H1 (cell line): ENCODE measurements at regions not wholly inside any gene's neighbourhood (a gene's known extent, or its start where the extent isn't known, plus 50 kb on each side); places are given as distances from the start of the nearest gene placed in this dataset.

ENCODE experiments used
- CTCF ChIA-PET: fragments of 300-600 bp; sonication (Branson Sonifier 250); formaldehyde crosslinking; loops from one replicate; lab custom pipeline; 2021; ENCODE audit not compliant: partially characterized antibody; lab: Charles Lee
- POLR2A ChIA-PET: fragments of 300-600 bp; sonication (Branson Sonifier 250); formaldehyde crosslinking; loops from one replicate; lab custom pipeline; 2021; ENCODE audit warnings: inconsistent platforms; ENCODE audit not compliant: partially characterized antibody; lab: Charles Lee
- DNase-seq, 2 experiments: peaks; one replicate each; pipeline versions ENCODE4 v3.0.0 to v3.0.0-alpha.2; 2010 to 2022; ENCODE audit warnings: low spot score in 2 of 2, low read depth in 1 of 2, mixed read lengths in 1 of 2
- FAIRE-seq: peaks from 2 replicates; lab custom pipeline; 2011; peaks lifted over from hg19 to GRCh38; lab: Jason Lieb, UNC
- H2AFZ ChIP-seq: 2 replicates; pipeline ENCODE4 v1.8.1; 2012; ENCODE audit warnings: low read length, inconsistent platforms
- H2AK5ac ChIP-seq: 2 replicates; pipeline ENCODE4 v1.6.1; 2013; ENCODE audit warnings: low read depth, low read length
- H2BK120ac ChIP-seq: replicated peaks from 2 replicates; pipeline ENCODE3; 2013; ENCODE audit warnings: low read depth, low read length, inconsistent platforms
- H2BK12ac ChIP-seq: 2 replicates; pipeline ENCODE4 v1.6.1; 2013; ENCODE audit warnings: low read depth, low read length
- H2BK15ac ChIP-seq: 2 replicates; pipeline ENCODE4 v1.6.1; 2013; ENCODE audit warnings: low read length
- H2BK20ac ChIP-seq: 2 replicates; pipeline ENCODE4 v1.6.1; 2013; ENCODE audit warnings: low read length
- H2BK5ac ChIP-seq: 2 replicates; pipeline ENCODE4 v1.6.1; 2013; ENCODE audit warnings: low read depth, low read length
- H3K14ac ChIP-seq: 2 replicates; pipeline ENCODE4 v1.6.1; 2013; ENCODE audit warnings: inconsistent platforms; ENCODE audit not compliant: insufficient read length
- H3K18ac ChIP-seq: 2 replicates; pipeline ENCODE4 v1.6.1; 2013; ENCODE audit warnings: low read length; ENCODE audit errors: extremely low read depth
- H3K23ac ChIP-seq: 2 replicates; pipeline ENCODE4 v1.6.1; 2013; ENCODE audit warnings: inconsistent platforms; ENCODE audit not compliant: insufficient read length
- H3K23me2 ChIP-seq: 2 replicates; pipeline ENCODE4 v1.6.1; 2013; ENCODE audit warnings: low read depth, low read length
- H3K27ac ChIP-seq: 2 replicates; pipeline ENCODE4 v1.6.1; 2011; ENCODE audit warnings: low read depth, low read length, inconsistent platforms
- H3K27me3 ChIP-seq, 4 experiments: replicated peaks in 1 of 4; 1 replicate in 1 of 4; 2 replicates in 3 of 4; pipeline versions ENCODE4 v1.6.1 to v1.8.1; 2011 to 2013; ENCODE audit warnings: low read length in 3 of 4, mild to moderate bottlenecking in 3 of 4, inconsistent platforms in 2 of 4, mixed read lengths in 2 of 4, moderate library complexity in 1 of 4; ENCODE audit not compliant: control insufficient read depth in 3 of 4, insufficient read depth in 3 of 4; ENCODE audit errors: extremely low read depth in 1 of 4
- H3K36me3 ChIP-seq, 4 experiments: 2 replicates each; pipeline versions ENCODE4 v1.6.1 to v1.8.1; 2011 to 2013; ENCODE audit warnings: mild to moderate bottlenecking in 4 of 4, low read length in 3 of 4, moderate library complexity in 2 of 4, control low read depth in 1 of 4, inconsistent platforms in 1 of 4; ENCODE audit not compliant: insufficient read depth in 4 of 4, control insufficient read depth in 2 of 4
- H3K4ac ChIP-seq: replicated peaks from 2 replicates; pipeline ENCODE3; 2013; ENCODE audit warnings: low read length, low read depth, mixed read lengths, inconsistent platforms; ENCODE audit not compliant: insufficient read length
- H3K4me1 ChIP-seq, 4 experiments: replicated peaks in 1 of 4; 1 replicate in 1 of 4; 2 replicates in 3 of 4; pipeline versions ENCODE4 v1.6.1 to v1.8.1; 2011 to 2013; ENCODE audit warnings: low read length in 3 of 4, inconsistent platforms in 2 of 4, mixed read lengths in 1 of 4; ENCODE audit not compliant: insufficient read depth in 4 of 4, control insufficient read depth in 3 of 4
- H3K4me2 ChIP-seq, 2 experiments: 2 replicates each; pipeline versions ENCODE4 v1.6.1 to v1.8.1; 2011 to 2013; ENCODE audit warnings: low read depth in 2 of 2, low read length in 2 of 2, control low read depth in 1 of 2, inconsistent platforms in 1 of 2, mild to moderate bottlenecking in 1 of 2; ENCODE audit not compliant: insufficient read depth in 1 of 2
- H3K4me3 ChIP-seq, 4 experiments: fragments of 200-600, 300-600 bp in 1 of 4; sonication (generic), shearing (Covaris generic), sonication (Bioruptor Twin) in 1 of 4; 2 replicates each; pipeline versions ENCODE4 v1.5.1 to v1.8.1; 2011 to 2016; ENCODE audit warnings: low read length in 4 of 4, low read depth in 3 of 4, control low read depth in 2 of 4, inconsistent platforms in 2 of 4, mild to moderate bottlenecking in 2 of 4, mixed read lengths in 1 of 4, moderate library complexity in 1 of 4; ENCODE audit not compliant: insufficient read depth in 2 of 4; ENCODE audit errors: extremely low read depth in 1 of 4
- H3K56ac ChIP-seq: replicated peaks from 2 replicates; pipeline ENCODE3; 2013; ENCODE audit warnings: low read depth, mild to moderate bottlenecking, mixed read lengths, low read length, inconsistent platforms; ENCODE audit not compliant: insufficient read length
- H3K79me1 ChIP-seq: 2 replicates; pipeline ENCODE4 v1.6.1; 2013; ENCODE audit warnings: low read depth, low read length, control low read depth
- H3K79me2 ChIP-seq, 2 experiments: 2 replicates each; pipeline versions ENCODE4 v1.6.1 to v1.8.1; 2012 to 2013; ENCODE audit warnings: low read length in 2 of 2, mild to moderate bottlenecking in 2 of 2, inconsistent platforms in 1 of 2; ENCODE audit not compliant: insufficient read depth in 2 of 2, control insufficient read depth in 1 of 2
- H3K9ac ChIP-seq, 4 experiments: replicated peaks in 1 of 4; 1 replicate in 1 of 4; 2 replicates in 3 of 4; pipeline versions ENCODE4 v1.6.1 to v1.8.1; 2011 to 2013; ENCODE audit warnings: low read depth in 3 of 4, low read length in 3 of 4, control low read depth in 2 of 4, mild to moderate bottlenecking in 2 of 4, moderate library complexity in 2 of 4, inconsistent platforms in 1 of 4; ENCODE audit errors: extremely low read depth in 1 of 4
- H3K9me3 ChIP-seq, 2 experiments: 2 replicates each; pipeline versions ENCODE4 v1.6.1 to v1.8.1; 2012 to 2013; ENCODE audit warnings: mild to moderate bottlenecking in 2 of 2, moderate library complexity in 2 of 2, control low read depth in 1 of 2, inconsistent platforms in 1 of 2, low read depth in 1 of 2, low read length in 1 of 2, mixed read lengths in 1 of 2; ENCODE audit not compliant: insufficient read depth in 2 of 2
- H4K20me1 ChIP-seq, 2 experiments: replicated peaks in 1 of 2; 2 replicates each; pipeline versions ENCODE3 to v1.8.1; 2011 to 2013; ENCODE audit warnings: inconsistent platforms in 2 of 2, low read length in 2 of 2, mild to moderate bottlenecking in 1 of 2; ENCODE audit not compliant: insufficient read depth in 2 of 2, control insufficient read depth in 1 of 2
- H4K5ac ChIP-seq: 2 replicates; pipeline ENCODE4 v1.6.1; 2013; ENCODE audit warnings: low read length, low read depth, mixed read lengths, inconsistent platforms; ENCODE audit not compliant: insufficient read length
- H4K8ac ChIP-seq: 2 replicates; pipeline ENCODE4 v1.8.0; 2013; ENCODE audit warnings: mild to moderate bottlenecking, moderate library complexity, low read length, inconsistent platforms; ENCODE audit not compliant: insufficient read depth; ENCODE audit errors: extremely low read depth
- H4K91ac ChIP-seq: replicated peaks from 2 replicates; pipeline ENCODE3; 2013; ENCODE audit warnings: low read length, mixed read lengths, inconsistent platforms; ENCODE audit not compliant: insufficient read length
- CEBPB ChIP-seq: IDR thresholded peaks from 2 replicates; pipeline ENCODE4 v1.6.1; 2012; ENCODE audit warnings: low read depth, low read length
- JUND ChIP-seq: IDR thresholded peaks from 2 replicates; pipeline ENCODE4 v1.6.1; 2011; ENCODE audit warnings: mild to moderate bottlenecking, improper control_type of control experiment, low read length
- POU5F1 ChIP-seq: IDR thresholded peaks from 2 replicates; pipeline ENCODE4 v1.6.1; 2011; ENCODE audit warnings: low read depth, mild to moderate bottlenecking, low read length, moderate library complexity
- SIRT6 ChIP-seq: IDR thresholded peaks from one replicate; pipeline ENCODE4 v1.7.1; 2012; ENCODE audit warnings: low read length, inconsistent platforms
- SIX5 ChIP-seq: IDR thresholded peaks from 2 replicates; pipeline ENCODE4 v1.6.1; 2011; ENCODE audit warnings: mild to moderate bottlenecking, low read depth, low read length
- SP2 ChIP-seq: IDR thresholded peaks from 2 replicates; pipeline ENCODE4 v1.6.1; 2012; ENCODE audit warnings: mild to moderate bottlenecking, low read length, inconsistent platforms
- WGBS, 2 experiments: shearing (Covaris generic) in 1 of 2; methylation state at CpG; one replicate each; pipeline versions ENCODE4 v1.1.6 to v1.1.7; 2013 to 2015; ENCODE audit warnings: low lambda C conversion rate in 2 of 2, mixed read lengths in 2 of 2, inconsistent platforms in 1 of 2, low coverage in 1 of 2, missing lambda C conversion rate in 1 of 2; ENCODE audit not compliant: insufficient replicate concordance in 2 of 2, insufficient coverage in 1 of 2, insufficient read length in 1 of 2; ENCODE audit errors: extremely low coverage in 1 of 2, missing lambda C conversion rate in 1 of 2; 5-methylcytosine and 5-hydroxymethylcytosine counted together

DNA sequence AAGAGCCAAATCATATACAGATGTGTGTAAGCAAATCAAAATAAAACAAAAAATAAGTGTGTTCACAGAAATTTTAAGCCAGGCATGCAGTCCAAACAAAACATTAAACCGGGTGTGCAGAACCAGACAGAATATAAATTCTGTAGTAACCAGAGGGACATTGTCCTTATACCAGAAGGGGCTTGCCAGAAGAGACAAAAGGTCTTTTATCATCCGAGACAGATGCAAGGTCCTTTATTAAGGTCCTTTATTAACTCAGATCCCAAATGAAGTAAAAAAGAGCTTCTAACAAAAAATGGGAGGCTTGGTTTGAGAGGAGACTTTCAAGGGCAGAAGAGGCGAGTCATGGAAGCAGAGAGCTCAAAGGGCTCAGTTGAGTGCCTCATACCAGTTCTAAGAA lies 59.2 kb downstream of the RGS12 start:
- Histone ChIP-seq H3K27ac (no peak overlapping the region), H3K56ac (no peak overlapping the region), H3K4me2 (no peak overlapping the region), H3K4me3 (no peak overlapping the region), H3K18ac (no peak overlapping the region), H3K23me2 (no peaks in the 10 kb centered on the region), H2BK5ac (no peak overlapping the region), H3K79me1 (no peaks in the 10 kb centered on the region; the same call in 1 of the 2 replicates), H2BK120ac (no peak overlapping the region), H3K23ac (no peak overlapping the region), H3K79me2 (no peaks in the 10 kb centered on the region), H4K8ac (no peak overlapping the region), H2BK15ac (no peak overlapping the region), H2AFZ (no peak overlapping the region), H2AK5ac (no peak overlapping the region), H3K9ac (no peak overlapping the region), H3K27me3 (no peaks in the 10 kb centered on the region), H4K91ac (no peak overlapping the region), H3K9me3 (no peaks in the 10 kb centered on the region), H3K36me3 (no peaks in the 10 kb centered on the region), H4K20me1 (no peaks in the 10 kb centered on the region), H2BK20ac (no peak overlapping the region), H3K14ac (no peak overlapping the region), H3K4ac (no peak overlapping the region), H3K4me1 (peaks cover 3 to 5% (median 5%) of the 10 kb centered on the region in 4 experiments; a peak in 5 of 7 replicates), H4K5ac (no peak overlapping the region), H2BK12ac (no peak overlapping the region)
- ChIA-PET POLR2A (no interaction called here), CTCF (interaction anchor here (0.7 to 2.1 kb wide), 3 partner anchors 9 to 83 kb away, joined by 4 to 7 read pairs (median 4); no protein-coding TSS in a partner anchor)
- WGBS, 2 experiments: 89% methylated on average over 3 of the region's 3 CpGs; no CpG with 5 or more reads in 1 of the 2 experiments
- TF ChIP-seq SIRT6: no peak
- no peak for TF ChIP-seq SP2
- TF ChIP-seq JUND: no peak
- TF ChIP-seq CEBPB: no peak
- TF ChIP-seq SIX5: no peak
- no peak for TF ChIP-seq POU5F1
- no peak for DNase-seq
- FAIRE-seq: no peak
